LHCN-M2 (cell line): ENCODE measurements at regions not wholly inside any gene's neighbourhood (a gene's known extent, or its start where the extent isn't known, plus 50 kb on each side); places are given as distances from the start of the nearest gene placed in this dataset.

Experiments
- DNase-seq: peaks from one replicate; pipeline ENCODE4 v3.0.0-alpha.2; 2012; ENCODE audit warnings: low read depth

- DNase-seq, result peak; percentile 2
These were observed 51.0 kb upstream of the EGFLAM start for GRCh38 chr5:38207343-38207742.

- no peak for DNase-seq
These were observed 55.6 kb upstream of the EGFLAM start for GRCh38 chr5:38202741-38203140.

GRCh38 chr5:38200872-38201557 is 57.3 kb upstream of the EGFLAM start:
- no peak for DNase-seq

GRCh38 chr5:38197118-38197517 is 61.2 kb upstream of the EGFLAM start:
- no peak for DNase-seq

GRCh38 chr5:38193015-38193581 is 65.3 kb upstream of the EGFLAM start:
- DNase-seq, result peak; percentile 57

GRCh38 chr5:38191693-38192092 is 66.7 kb upstream of the EGFLAM start:
- DNase-seq, result no peak

GRCh38 chr5:38190111-38190510 is 68.2 kb upstream of the EGFLAM start:
- DNase-seq, result no peak

GRCh38 chr5:38189081-38189504 is 69.3 kb upstream of the EGFLAM start:
- DNase-seq, result no peak

GRCh38 chr5:38188591-38188990 is 69.8 kb upstream of the EGFLAM start:
- DNase-seq, result no peak

GRCh38 chr5:38187532-38187931 is 70.8 kb upstream of the EGFLAM start:
- DNase-seq, result no peak

- DNase-seq, result no peak
These were observed 73.7 kb upstream of the EGFLAM start for GRCh38 chr5:38184627-38185026.

- no peak for DNase-seq
These were observed 75.4 kb upstream of the EGFLAM start for GRCh38 chr5:38182991-38183390.

- DNase-seq, result no peak
These were observed 90.3 kb upstream of the EGFLAM start for GRCh38 chr5:38168029-38168428.

- DNase-seq, result no peak
These were observed 90.8 kb upstream of the EGFLAM start for GRCh38 chr5:38167562-38167996.

- DNase-seq, result no peak
These were observed 91.5 kb upstream of the EGFLAM start for GRCh38 chr5:38166832-38167231.

- DNase-seq, result no peak
These were observed 92.9 kb upstream of the EGFLAM start for GRCh38 chr5:38165435-38165834.

- no peak for DNase-seq
These were observed 93.5 kb upstream of the EGFLAM start for GRCh38 chr5:38164776-38165399.

- DNase-seq, result no peak
These were observed 94.6 kb upstream of the EGFLAM start for GRCh38 chr5:38163636-38164237.

- peak; percentile 55 for DNase-seq
These were observed 95.7 kb upstream of the EGFLAM start for GRCh38 chr5:38162625-38163024.

GRCh38 chr5:38157024-38157423 is 101.3 kb upstream of the EGFLAM start:
- DNase-seq, result peak; percentile 2

GRCh38 chr5:38154615-38155204 is 103.6 kb upstream of the EGFLAM start:
- DNase-seq, result peak; percentile 7

GRCh38 chr5:38151878-38152277 is 106.5 kb upstream of the EGFLAM start:
- peak; percentile 1 for DNase-seq
